Stimulated activated CD4-positive, alpha-beta T cell treated with anti-CD3 and anti-CD28 coated beads, Interleukin-2, amount 100 ng/mL, for 4 hours (primary cell): ENCODE measurements at regions not wholly inside any gene's neighbourhood (a gene's known extent, or its start where the extent isn't known, plus 50 kb on each side); places are given as distances from the start of the nearest gene placed in this dataset.

Experiments used
- DNase-seq: peaks from one replicate; pipeline ENCODE4 v3.0.0-alpha.2; 2020; ENCODE audit warnings: low read depth

DNA sequence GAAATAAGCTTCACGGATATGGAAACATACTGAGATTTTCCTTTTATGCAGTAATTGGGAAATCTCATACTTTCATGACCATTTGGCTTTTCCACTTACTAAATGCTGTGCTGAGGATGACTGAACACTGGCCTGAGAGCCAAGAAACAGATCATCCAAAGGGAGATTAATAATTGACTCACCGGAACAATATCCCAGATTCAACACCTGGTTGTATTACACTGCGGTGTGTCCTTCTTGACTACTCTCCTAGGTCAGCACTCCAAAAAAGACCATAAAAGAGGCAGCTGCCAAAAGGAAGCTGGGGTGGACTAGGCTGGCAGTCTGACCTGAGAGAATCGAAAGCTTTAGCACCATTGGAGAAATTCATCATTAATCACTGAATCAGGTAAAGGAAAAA is 469.1 kb downstream of the CBLN2 start:
- no peak for DNase-seq

DNA sequence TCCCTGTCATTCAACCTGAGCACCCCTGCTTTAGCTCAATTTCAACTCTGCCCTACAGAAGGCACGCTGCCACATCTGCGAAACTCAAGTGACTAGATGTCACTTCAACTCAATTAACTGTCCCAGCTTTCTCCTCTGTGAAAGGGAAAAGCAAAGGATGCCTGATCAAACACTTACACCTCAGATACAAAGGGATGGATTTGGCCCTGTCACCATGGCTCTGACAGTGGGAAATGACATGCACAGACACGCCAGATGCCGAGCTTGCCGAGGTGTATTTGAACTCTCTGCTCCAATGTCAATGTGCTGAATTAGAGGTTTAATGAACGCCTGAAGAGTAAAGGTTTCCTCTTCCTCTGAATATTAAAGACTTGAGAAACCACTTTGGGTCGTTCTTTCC is 481.1 kb downstream of the CBLN2 start:
- no peak for DNase-seq

DNA sequence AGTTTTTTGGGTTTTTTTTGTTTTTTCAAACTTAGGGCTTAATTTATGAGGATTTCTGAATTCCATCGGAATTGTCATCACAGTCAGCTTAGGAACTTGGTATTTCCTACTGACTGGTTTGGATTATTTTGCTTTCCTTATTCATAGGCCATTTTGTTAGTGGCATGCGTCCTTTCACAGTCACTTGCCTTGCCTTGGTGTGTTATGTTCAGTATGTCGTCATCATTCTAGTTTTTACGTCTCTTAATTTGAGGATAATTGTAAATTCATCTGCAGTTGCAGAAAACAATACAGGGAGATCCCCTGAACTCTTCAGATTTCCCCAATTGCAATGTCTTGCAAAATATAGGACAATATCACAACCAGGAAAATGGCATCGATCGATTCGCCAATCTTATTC is 485.3 kb downstream of the CBLN2 start:
- DNase-seq: no peak

DNA sequence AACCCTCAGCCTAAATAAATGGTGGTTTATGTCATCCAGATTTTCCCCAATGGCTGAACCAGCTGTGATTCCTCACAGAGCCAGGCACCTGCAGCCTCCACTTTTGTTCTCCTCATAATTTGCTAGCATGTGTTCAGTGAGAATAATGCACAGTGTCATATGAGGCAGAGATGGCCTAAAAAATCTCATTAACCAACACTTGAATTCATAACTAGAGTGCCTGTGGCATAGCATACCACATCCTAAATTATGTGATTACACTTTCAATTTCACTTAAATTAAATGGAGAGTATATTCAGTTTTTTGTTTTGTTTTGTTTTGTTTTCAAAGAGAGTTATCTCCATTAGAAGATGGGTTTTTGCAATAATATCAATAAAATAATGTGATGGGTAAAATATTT is 488.0 kb downstream of the CBLN2 start:
- DNase-seq: no peak

DNA sequence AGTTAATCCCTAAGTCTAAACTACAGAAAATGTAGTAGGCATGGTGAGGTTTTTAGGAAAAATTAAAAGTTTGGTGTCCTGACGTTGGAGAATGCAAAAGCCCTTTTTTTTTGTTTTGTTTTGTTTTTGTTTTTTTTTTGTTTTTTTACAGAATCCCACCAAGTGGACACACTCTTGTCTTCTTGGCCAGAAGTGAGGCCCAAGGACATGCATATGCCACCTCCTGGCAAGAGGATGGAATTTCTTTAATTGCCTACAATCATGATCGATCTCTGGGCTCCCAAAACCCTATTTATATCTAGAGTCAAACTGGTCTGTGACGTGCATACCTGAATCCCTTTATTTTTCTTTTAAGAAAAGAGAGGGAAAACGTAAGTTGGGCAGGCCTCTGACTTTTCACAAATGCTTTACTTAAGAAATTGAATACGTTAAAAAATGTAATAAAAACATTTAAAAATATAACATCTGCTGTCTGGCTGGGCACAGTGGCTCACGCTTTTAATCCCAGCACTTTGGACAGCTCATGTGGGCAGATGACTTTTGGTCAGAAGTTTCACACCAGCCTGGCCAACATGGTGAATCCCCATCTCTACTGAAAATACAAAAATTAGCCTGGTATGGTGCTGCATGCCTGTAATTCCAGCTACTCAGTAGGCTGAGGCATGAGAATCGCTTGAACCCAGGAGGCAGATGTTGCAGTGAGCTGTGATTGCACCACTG is 502.7 kb downstream of the CBLN2 start:
- no peak for DNase-seq

DNA sequence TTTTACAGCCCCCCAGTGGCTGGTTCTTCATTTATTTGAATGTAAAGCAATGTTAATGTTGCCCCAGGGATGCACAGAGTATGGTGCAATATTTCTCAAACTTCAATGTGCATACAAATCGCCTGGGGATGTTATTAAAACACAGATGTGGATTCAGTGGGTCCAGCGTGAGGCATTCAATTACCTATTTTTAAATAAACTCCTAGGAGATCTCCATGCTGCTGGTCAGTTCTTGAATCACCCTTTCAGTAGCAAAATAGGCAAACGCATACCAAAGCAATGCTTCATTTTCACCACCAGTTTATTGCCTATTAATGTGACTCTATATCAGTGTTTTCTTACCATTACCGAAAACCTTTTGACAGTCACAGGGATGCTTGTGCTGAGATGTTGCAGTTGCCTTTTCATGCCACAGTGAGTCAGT is 530.7 kb downstream of the CBLN2 start:
- DNase-seq: no peak

DNA sequence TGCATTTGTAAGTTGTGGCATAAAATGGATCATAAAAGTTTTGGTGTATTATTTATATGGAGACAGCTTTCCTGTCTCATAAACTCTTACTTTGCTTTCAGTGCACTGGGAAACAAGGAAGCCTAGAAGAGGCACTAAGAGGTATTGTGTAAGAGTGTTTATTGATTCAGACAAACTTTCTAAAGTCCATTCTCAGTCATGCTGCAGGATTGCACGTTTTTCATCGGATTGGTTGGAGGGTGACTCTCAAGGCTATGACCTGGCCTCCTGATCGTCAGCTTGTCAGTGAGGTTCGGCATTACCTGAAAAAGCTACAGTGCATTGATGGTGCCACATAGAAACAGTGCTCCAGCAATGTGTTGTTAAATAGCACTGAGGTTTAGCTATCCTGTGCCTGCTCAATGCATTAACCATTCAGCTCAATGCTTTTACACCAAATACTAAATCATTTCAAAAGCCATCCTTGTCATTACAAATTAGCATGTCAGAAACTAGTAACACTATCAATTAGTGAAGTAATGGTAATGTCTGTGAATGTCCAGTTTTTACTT is 545.5 kb downstream of the CBLN2 start:
- DNase-seq: no peak

DNA sequence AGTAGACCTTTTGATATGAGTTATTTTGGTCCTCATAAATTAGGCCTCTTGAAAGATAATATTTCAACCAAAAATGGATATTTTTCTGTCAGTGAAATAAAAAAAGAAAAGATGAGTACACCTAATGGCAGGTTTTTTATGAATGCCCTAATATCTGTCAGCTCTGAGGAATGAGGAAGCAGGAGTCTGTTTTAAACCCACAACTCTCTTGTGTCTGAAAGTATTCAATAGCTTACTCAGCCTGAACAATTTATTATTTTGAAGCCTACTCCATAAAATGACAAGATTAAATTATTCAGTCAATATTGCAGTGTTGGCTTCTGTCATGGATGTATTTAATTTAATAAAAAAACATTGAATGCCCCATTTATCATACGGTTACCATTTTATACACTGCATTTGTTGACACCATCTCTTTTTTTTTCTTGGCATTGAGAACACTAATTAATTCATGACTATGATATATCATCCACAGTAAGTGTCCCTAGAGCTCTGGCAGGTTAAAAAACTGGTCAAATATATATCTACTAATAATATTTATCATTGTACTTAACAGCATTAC is 548.2 kb downstream of the CBLN2 start:
- no peak for DNase-seq

DNA sequence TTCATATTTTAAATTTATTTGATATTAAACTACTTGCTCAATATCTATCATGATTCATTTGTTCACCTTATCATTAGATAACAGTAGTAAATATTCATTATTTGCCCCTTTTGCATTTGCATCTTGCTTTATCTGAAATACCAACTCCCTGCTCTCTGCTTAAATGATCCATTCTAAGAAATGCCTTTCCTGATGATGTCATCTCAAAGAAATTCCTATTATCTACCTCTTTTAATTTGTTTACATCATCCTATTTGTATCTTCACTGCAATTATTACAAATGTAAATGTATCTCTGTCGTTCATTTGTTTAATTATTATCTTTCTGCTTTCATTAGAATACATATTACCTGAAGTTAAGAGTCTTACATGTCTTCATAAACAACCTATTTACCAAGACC is 549.9 kb downstream of the CBLN2 start:
- DNase-seq: no peak

DNA sequence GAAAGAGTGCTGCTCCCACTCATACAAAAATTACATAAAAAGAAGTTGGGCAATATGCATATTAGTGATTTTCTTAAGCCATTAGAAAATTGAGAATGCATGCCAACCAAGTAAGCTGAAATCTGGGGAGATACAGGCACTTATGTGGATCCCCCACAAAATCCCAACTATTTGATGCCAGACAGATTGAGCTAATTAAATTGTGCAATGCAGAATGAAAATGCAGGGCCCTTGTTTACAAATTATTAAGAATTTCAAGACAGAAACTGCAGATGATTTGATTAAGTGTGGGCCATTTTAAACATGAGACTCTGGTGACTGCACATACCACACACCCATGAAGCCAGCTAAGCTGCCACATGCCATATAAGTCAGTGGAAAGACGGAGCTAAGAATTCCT is 554.5 kb downstream of the CBLN2 start:
- DNase-seq: no peak

DNA sequence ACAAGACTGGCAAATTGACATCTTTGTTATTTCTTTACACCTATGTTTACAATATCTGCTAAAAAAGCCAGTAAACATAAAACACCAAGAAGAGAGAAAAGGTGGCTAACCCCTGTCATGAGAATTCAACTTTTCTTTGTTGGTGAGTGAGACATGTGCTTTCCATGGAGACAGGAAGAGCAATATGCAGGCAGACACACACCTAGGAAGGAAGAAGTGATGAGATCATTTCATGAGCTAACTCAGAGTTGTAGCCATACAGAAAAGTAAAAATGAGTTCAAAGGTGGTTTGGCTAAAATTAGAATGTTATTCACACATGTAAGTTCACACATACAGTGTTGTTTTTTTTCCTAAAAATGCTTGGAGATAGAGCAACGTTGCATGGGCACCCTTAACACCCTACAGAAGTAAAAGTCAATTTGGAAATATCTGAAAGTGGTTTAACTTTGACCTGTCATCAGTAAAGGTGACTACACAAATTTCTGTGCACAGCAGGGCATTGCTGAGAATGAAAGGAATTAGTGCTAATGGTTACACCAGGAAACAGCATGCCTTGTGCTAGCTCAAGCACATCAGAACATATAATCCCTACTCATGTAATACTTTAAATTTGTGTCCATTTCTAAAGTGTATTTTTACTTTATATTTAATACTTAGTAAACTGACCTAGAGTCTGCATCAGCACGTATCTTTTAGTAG is 557.6 kb downstream of the CBLN2 start:
- DNase-seq: no peak

DNA sequence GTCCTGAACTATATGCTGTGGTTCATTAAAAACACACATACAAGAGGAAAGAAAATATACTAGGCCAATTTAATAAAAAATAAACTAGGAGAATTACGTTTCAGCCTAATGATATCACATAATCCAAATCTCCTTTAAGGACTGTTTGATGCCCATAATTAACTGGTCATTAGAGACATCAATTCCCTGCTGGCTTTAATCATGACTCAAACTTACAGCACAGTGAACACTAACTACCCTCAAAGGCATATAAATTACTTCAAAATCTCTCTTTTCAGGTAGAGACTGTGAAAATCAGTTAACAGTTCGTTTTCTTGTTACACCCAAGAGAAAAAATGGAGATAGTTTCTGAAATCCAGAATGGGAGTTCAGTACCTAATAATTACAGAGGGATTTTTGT is 567.4 kb downstream of the CBLN2 start:
- DNase-seq: no peak

DNA sequence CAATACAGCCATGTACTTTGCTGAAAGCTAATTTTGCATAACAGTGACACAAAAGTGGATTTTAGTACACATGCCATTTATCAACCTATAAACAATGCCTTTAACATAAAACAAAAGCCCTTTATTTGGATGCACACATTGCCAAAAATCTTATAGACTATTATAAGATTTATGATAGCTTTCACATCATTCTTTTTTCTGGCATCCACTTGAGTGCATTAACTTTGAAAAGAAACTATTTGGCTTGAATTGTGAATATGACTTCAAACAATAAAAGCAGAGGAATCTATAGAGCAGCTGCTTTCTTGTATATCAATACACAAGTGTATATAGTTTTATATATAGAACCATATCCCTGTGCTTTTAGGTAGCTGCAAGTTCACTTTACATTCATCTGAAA is 577.4 kb downstream of the CBLN2 start:
- no peak for DNase-seq

DNA sequence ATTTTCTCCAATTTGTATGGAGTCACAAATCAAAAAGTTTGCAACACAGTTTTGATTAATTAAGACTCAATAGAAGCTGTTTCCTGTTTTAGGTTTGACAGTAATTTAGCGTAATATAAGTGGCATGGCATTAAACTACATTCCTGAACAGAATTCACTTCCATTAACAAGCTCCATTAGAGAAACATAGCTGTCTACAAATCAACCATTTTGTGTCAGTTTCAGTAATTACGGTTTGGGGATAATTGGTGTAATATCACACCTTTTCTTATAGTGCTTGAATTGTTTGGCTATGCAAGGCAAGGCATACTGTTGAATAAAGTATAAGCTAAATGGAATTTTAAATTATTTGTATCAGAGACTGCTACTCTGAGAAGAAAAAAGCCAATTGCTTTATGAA is 585.5 kb downstream of the CBLN2 start:
- no peak for DNase-seq

DNA sequence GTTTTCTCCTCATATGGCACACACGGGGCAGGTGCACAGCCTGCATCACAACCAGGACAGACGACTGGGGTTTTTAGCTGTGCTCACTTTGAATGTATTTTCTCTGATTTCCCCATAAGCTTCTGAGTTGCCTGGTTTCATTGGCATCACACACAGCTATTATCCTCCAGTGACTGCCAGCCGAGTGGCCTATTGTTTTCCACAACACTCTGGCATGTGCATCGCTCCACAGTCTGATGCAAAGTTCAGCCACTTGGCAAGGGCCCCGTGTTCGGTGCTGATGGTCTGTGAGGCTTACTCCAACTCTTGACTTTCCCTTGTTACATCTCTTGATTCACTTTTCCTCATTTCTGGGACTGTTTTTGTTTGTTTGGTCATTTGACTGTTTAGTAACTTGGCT is 593.1 kb downstream of the CBLN2 start:
- DNase-seq: no peak

DNA sequence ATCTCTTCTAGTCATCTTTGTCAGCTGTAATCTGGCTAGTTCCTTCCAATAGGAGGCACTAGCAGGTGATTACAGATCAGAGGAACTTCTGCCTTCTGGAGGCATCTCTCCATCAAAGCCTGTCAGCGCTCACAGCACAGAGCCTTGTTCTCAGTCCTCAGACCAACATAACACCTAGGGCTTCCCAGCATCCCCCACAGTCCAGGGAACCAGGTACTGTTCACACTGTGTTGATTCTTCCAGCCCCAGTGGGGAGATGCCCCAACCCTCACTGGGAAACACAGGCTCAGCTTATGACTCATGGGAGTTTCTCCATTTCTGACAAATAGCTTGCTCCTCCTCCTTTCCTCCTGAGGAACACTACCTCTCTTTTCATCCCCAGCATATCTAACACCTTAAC is 601.7 kb downstream of the CBLN2 start:
- DNase-seq: no peak

DNA sequence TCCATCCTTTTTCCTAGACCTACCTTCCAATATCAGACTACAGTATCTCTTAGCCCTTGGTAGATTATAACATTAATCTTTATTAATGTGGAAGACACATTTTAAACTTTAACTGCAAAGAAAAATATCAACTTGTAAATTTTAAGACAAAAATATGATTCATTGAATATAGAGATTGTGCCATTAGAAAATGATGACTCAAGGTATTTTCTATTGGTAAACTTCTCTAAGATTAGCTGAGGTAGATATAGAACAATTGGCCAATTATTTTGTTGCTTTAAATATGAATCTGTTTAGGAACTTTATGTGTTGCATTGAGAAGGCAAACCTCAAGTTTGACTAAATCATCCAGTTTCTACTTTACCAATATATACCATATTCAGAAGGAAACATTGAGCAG is 604.7 kb downstream of the CBLN2 start:
- DNase-seq: no peak

DNA sequence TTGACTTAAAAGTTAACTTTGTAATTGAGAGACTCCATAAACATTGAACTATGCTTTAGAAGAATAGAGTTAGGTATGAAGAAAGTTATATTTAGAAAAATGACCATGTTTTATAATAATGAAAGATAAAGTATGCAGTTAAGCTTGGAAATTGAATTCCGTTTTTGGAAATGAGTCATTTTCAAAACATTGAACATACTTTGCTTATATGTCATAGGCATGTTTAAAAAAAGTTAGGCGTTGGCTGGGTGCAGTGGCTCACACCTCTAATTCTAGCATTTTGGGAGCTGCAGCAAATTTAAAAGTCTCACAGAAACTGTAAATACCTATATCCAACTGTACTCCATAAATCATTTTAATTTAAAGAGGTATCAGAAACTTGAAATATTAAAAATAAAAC is 607.4 kb downstream of the CBLN2 start:
- DNase-seq: no peak

DNA sequence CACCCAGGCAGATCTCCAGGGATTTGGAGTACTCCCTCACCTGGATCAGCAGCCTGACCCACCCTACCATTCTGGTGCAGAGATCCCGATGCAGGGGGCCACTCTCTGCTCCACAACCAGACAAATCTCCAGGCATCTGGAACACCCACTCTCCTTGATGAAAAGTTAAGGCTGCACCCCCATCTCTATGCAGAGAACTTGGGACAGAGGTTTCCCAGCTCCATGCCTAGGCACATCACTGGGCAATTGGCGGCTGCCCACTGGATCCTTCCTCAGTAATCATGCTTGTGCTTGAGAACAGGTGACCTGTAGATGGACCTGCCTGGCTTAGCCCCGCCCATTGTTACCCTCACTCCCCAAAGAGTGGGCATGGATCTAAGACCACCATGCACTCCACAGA is 624.9 kb downstream of the CBLN2 start:
- DNase-seq: no peak

DNA sequence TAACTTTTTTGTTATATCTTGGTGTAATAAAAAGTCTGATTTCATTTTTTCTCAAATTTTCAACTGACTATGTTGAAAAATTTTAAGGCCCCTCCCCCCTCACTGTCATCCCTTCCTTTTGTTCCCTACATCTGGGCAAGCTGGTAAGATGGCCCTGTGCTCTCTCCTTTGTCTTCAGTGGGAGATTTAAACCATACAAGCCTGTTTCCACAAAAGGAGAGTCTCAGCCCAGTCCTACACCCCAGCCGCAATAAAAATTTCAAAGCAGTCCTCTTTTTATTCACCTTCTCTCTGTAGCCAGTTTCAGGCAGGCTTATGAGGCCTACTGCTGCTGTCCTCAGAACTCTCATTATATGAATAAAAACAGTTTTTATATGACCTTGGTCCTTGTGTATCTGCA is 630.5 kb downstream of the CBLN2 start:
- DNase-seq: no peak

DNA sequence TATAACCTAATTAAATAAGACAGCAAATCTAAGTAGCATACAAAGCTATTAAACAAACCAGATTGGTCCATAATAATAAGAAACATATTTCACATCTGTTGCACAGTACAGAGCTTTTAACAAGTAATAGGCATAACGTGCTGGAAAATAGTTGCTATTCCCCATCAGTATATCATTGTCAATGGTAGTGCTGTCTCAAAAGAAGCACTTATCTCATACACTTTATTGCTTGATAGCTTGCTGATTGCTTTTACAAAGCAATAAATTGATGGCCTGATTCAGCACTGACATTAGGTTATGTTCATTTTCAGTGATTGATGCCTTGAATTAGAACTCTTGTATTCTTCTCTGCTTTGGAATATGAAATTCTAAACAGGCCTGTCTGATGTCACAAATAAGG is 641.7 kb downstream of the CBLN2 start:
- DNase-seq: no peak

DNA sequence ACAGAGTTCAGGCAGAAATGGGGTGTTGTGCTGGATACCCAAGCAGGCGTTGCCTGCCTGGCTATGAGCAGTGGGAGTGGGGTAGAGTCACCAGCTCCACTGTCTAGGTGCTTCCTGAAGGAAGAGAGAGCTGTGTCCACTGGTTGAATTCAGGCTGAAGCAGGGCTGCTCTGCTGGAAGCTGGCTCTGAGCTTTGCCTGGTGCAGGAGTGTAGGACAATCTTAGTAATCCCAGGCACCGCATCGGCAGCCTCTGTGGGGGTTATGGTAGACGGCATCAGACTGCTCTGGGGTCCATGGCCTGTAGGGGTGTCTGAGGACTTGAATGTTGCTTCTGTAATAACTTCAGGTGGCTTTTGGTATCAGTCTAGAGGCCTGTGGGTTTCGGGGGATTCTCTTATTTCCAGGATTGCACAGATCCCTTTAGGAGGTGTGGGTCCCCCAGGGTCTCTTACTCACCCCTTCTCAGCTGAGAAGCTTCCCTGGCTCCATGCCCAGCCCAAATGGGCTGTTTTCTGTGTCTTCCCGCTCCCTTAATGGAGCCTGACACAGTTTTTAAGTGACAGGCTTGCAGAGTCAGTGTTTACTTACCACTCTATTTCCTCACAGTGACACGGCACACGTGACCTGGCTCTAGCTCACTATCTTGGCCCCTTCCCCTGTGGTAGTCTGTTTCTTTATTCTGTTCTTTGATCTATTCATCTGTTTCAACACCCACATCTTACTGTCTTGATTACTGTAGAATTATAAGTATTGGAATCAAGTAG is 644.3 kb downstream of the CBLN2 start:
- no peak for DNase-seq

DNA sequence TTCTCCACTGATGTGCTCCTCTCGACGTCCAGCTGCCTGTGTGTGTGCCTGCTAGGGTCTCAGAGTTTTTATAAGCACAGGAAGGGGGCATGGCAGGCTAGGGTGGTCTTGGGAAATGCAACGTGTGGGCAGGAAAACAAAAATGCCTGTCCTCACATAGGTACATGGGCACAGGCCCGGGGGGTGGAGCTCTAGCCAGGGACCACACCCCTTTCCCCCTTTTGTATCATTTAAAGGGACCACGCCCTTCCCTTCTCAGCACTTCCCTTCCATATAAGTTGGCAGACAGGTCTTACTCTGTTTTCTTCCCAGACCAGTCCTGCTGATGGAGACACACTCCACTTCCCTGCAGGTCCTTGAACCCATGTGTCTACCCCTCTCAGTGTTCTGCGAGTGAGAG is 645.0 kb downstream of the CBLN2 start:
- no peak for DNase-seq
